ENCODE measurements at regions not wholly inside any gene's neighbourhood (a gene's known extent, or its start where the extent isn't known, plus 50 kb on each side); places are given as distances from the start of the nearest gene placed in this dataset.

DNA sequence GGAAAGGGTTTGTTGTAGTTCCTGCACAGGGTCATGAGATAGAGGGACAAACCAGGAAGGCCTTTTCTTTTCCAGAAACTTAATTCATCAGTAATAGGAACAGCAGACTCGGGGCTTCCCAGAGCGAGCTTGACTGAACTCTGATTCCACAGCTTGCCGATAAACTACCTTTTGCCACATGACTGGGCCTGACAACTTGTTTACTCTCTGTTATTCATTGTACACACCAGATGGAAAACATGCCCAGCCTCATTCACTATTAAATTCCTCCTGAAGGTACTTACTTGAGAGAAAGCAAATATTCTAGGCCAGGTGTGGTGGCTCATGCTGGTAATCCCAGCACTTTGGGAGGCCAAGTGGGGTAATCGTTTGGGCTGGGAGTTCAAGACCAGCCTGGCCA lies 77.1 kb upstream of the FGFR2 start (continued):
- TF ChIP-seq SPI1 (IDR thresholded peaks at IDR 0.05; ENCODE audit: borderline replicate concordance, insufficient read depth, low read depth, low read length) = no peak
- no peak for TF ChIP-seq HDAC2 (IDR thresholded peaks at IDR 0.05)
- no peak for TF ChIP-seq FOXM1 (IDR thresholded peaks at IDR 0.05; ENCODE audit: low read depth, low read length)
- TF ChIP-seq, protein P1, sequence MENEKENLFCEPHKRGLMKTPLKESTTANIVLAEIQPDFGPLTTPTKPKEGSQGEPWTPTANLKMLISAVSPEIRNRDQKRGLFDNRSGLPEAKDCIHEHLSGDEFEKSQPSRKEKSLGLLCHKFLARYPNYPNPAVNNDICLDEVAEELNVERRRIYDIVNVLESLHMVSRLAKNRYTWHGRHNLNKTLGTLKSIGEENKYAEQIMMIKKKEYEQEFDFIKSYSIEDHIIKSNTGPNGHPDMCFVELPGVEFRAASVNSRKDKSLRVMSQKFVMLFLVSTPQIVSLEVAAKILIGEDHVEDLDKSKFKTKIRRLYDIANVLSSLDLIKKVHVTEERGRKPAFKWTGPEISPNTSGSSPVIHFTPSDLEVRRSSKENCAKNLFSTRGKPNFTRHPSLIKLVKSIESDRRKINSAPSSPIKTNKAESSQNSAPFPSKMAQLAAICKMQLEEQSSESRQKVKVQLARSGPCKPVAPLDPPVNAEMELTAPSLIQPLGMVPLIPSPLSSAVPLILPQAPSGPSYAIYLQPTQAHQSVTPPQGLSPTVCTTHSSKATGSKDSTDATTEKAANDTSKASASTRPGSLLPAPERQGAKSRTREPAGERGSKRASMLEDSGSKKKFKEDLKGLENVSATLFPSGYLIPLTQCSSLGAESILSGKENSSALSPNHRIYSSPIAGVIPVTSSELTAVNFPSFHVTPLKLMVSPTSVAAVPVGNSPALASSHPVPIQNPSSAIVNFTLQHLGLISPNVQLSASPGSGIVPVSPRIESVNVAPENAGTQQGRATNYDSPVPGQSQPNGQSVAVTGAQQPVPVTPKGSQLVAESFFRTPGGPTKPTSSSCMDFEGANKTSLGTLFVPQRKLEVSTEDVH (IDR thresholded peaks at IDR 0.05; ENCODE audit: low read depth, partially characterized antibody) = no peak
- no peak for TF ChIP-seq PAX8 (IDR thresholded peaks at IDR 0.05)

DNA sequence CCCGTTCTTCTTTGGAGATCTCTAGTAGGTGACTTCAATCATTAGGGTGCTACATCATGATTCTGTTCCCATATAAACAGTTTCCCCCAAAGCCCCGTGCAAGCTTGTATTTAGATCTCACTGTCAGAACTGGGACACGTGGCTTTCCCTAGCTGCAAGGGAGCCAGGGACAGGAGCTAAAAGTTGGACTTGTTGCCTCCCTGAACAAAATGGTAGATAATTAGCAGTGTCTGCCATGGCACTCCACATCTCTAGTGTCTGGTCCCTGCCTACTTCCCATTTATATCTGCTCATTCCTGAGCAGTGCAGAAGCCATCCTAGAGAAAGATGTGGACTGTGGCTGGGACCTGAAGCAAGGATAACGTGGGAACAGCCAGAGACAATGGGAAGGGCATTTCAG lies 76.6 kb upstream of the FGFR2 start:
- Histone ChIP-seq H3K9me3 (replicated peaks; ENCODE audit: control insufficient read depth, insufficient read depth, low read length) (peaks cover 4% of the 10 kb centered on the region; the same call in 2 of the 3 replicates), H3K27ac (ENCODE audit: control insufficient read depth, insufficient read depth) (no peak overlapping the region), H3K79me2 (ENCODE audit: control insufficient read depth, insufficient read depth, low read length) (no peaks in the 10 kb centered on the region), H3K4me1 (ENCODE audit: control insufficient read depth, insufficient read depth, low read length) (peaks cover 3% of the 10 kb centered on the region; the same call in 1 of the 2 replicates), H3K4me3 (no peak overlapping the region), H3K9ac (ENCODE audit: control insufficient read depth, insufficient read depth, low read length) (no peak overlapping the region), H2AFZ (ENCODE audit: control insufficient read depth, low read depth, low read length) (no peak overlapping the region), H3K27me3 (replicated peaks in 1 of 2; ENCODE audit: control insufficient read depth in 2 of 2, insufficient read depth in 2 of 2, low read length in 1 of 2) (no peaks in the 10 kb centered on the region), H4K20me1 (ENCODE audit: control insufficient read depth, insufficient read depth) (no peaks in the 10 kb centered on the region), H3K36me3 (ENCODE audit: control insufficient read depth in 2 of 2, insufficient read depth in 2 of 2, low read length in 1 of 2) (no peaks in the 10 kb centered on the region), H3K4me2 (ENCODE audit: control insufficient read depth, insufficient read depth) (no peak overlapping the region)
- DNase-seq (ENCODE audit: low read depth, low spot score) (no peak), ATAC-seq (no peak), FAIRE-seq (no peak)
- POLR2A ChIA-PET = no interaction called here
- CTCF ChIA-PET = no interaction called here
- SMC1A ChIA-PET (ENCODE audit: uncharacterized antibody, unreplicated experiment) = no interaction called here
- no TSS peak for BruUV-seq (replicated peaks)
- TF ChIP-seq, protein P2, sequence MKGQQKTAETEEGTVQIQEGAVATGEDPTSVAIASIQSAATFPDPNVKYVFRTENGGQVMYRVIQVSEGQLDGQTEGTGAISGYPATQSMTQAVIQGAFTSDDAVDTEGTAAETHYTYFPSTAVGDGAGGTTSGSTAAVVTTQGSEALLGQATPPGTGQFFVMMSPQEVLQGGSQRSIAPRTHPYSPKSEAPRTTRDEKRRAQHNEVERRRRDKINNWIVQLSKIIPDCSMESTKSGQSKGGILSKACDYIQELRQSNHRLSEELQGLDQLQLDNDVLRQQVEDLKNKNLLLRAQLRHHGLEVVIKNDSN (IDR thresholded peaks at IDR 0.05; ENCODE audit: borderline replicate concordance, extremely low read length, insufficient read depth, low read depth, low read length) = no peak
- TF ChIP-seq GABPA (IDR thresholded peaks at IDR 0.05; ENCODE audit: low read depth) = no peak
- no peak for TF ChIP-seq ZBED1 (IDR thresholded peaks at IDR 0.05; ENCODE audit: borderline replicate concordance)
- TF ChIP-seq, protein P3, sequence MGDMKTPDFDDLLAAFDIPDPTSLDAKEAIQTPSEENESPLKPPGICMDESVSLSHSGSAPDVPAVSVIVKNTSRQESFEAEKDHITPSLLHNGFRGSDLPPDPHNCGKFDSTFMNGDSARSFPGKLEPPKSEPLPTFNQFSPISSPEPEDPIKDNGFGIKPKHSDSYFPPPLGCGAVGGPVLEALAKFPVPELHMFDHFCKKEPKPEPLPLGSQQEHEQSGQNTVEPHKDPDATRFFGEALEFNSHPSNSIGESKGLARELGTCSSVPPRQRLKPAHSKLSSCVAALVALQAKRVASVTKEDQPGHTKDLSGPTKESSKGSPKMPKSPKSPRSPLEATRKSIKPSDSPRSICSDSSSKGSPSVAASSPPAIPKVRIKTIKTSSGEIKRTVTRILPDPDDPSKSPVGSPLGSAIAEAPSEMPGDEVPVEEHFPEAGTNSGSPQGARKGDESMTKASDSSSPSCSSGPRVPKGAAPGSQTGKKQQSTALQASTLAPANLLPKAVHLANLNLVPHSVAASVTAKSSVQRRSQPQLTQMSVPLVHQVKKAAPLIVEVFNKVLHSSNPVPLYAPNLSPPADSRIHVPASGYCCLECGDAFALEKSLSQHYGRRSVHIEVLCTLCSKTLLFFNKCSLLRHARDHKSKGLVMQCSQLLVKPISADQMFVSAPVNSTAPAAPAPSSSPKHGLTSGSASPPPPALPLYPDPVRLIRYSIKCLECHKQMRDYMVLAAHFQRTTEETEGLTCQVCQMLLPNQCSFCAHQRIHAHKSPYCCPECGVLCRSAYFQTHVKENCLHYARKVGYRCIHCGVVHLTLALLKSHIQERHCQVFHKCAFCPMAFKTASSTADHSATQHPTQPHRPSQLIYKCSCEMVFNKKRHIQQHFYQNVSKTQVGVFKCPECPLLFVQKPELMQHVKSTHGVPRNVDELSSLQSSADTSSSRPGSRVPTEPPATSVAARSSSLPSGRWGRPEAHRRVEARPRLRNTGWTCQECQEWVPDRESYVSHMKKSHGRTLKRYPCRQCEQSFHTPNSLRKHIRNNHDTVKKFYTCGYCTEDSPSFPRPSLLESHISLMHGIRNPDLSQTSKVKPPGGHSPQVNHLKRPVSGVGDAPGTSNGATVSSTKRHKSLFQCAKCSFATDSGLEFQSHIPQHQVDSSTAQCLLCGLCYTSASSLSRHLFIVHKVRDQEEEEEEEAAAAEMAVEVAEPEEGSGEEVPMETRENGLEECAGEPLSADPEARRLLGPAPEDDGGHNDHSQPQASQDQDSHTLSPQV (IDR thresholded peaks at IDR 0.05) = no peak
- intact Hi-C loops (cut with micrococcal nuclease; ENCODE audit: unreplicated experiment) (no loop called here), in situ Hi-C loops (cut with MboI) (no loop called here)
- RAD21 ChIA-PET (ENCODE audit: unreplicated experiment) = no interaction called here
- WGBS (ENCODE audit: insufficient coverage, insufficient replicate concordance, low lambda C conversion rate, missing lambda C conversion rate) = 0% methylated on average over 4 of the region's 4 CpGs

All from GM12878 (cell line).